UCSD-AML1 (cell line): ENCODE measurements at regions not wholly inside any gene's neighbourhood (a gene's known extent, or its start where the extent isn't known, plus 50 kb on each side); places are given as distances from the start of the nearest gene placed in this dataset.
"Not testable (repeated sequence)": the region's sequence is repeated elsewhere in the genome, so short reads cannot be mapped to it uniquely, and the experiment has no call there.

ENCODE experiments used
- DNase-seq: peaks from one replicate; lab custom pipeline; 2025; ENCODE audit not compliant: unreplicated experiment; lab: John Stamatoyannopoulos, UW

DNA sequence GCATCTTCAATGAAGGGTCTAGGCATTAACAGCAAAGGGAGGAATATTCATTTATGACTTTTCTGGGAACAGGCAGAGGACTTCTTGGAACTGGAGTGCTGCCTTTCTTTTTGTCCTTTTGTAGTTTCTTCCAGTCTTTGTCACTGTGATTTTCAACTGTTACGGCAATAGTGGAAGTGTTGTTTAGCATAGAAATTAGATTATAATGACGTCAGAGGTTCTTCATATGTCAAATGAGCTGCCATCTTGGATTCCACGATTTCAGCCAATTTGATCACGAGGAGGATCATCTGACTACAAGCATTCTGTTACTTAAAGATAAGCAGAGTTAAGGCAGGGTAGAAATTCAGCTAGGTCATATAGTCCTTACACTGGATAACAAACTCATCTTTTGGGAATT is 239.0 kb downstream of the NEBL start:
- no peak for DNase-seq

DNA sequence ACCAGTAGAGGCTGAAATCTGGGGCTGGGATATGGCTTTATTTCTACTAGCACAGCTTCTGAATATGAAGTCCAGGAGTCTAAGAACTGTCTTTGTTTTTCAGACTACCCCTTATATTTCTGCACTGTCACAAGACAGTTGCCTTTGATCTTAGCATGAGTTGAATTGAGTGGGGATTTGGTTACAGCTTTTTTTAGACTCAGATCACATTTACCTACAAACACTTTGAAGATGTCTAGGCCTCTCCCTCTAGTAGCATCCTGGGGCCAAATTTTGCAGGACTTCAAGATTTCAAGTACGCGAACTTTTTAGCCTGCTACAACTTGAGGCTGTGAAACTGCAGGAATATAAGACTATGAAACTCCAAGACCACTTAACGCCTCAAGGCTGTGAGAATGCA is 240.2 kb downstream of the NEBL start:
- DNase-seq, result no peak

DNA sequence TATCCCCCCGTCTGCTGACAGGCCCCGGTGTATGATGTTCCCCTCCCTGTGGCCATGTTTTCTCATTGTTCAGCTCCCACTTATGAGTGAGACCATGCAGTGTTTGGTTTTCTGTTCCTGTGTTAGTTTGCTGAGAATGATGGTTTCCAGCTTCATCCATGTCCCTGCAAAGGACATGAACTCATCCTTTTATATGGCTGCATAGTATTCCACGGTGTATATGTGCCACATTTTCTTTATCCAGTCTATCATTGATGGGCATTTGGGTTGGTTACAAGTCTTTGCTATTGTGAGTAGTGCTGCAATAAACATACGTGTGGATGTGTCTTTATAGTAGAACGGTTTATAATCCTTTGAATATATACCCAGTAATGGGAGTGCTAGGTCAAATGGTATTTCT is 244.7 kb downstream of the NEBL start:
- DNase-seq, result not testable (repeated sequence)

DNA sequence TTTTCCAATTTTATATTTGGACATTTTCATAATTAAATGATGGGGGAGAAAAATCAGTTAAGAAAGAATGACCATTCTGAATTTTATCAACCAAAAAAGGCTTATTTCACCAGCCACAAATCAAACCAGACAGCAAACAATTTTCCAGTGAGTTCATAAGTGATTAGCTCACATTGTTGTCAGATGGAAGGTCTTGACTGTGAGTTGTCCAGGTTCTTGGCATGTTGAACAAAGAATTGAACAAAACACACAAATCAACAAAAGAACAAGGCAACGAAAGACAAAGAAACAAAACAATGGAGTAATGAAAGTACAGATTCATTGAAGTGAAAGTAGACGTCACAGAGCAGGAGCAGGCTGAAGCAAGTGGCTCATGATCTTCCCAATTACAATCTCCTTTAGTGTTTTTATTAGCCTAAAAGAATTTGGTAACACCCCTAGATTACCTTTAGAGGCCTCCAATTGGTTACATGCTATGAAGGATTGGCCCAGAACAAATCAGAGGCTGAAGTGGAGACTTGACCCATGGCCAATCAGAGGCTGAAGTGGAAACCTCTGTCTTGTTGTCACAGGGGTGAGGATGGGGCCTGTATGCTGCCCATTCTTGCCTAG is 248.7 kb downstream of the NEBL start:
- no peak for DNase-seq

DNA sequence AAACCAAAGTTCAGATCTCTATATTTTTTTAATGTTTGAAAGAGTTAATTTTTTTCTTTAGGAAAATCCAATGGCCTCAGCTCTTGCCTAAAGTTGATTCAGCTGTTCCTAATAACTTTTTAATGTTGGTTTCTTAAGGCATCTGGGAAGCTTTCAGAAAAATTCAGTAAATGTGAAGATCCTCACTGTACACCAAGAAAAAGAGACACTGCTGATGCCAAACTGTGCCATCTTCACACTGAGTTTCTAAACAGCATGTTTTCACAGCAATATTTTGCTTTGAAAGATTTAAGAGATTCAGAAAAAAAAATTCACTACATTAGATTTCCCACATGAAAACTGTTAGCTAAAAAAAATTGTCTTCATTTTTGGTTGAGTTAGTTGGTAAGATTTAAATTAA is 249.4 kb downstream of the NEBL start:
- no peak for DNase-seq

DNA sequence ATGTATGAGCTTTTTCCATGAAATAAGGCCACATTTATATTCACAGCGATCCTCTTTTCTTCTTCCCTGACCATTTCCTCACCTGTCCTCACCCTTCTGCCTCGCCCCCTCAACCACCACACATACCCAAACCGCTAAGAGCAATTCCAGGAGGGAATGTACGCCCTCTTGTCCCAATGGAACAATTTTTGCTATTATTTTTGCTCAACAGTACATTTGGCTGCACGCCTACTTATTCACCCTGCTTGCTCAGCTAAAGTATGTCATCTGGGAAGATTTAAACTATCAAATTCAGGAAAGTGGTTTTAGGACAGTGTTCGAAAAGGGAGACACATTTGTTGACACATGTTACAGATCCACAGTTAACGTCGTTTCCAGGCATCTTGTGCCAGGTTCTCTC is 252.7 kb downstream of the NEBL start:
- DNase-seq, result no peak

DNA sequence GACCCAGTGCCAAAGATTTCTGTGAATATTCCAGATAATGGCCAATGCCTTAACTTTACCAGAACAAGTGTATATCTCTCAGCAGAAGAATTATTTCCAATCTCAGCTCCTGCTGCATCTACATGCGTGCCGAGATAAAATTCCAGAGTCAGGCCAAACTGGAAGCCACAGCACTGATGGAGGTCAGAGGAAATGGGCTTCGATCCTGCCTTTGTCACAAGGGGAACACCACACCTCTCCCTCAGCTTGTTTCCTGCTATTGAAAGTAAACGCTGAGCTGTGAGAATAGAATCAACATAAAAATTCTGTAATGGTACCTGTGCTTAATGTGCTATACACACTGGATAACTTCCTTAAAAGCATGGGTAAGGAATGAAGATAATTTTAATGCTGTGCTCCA is 255.5 kb downstream of the NEBL start:
- DNase-seq, result no peak

DNA sequence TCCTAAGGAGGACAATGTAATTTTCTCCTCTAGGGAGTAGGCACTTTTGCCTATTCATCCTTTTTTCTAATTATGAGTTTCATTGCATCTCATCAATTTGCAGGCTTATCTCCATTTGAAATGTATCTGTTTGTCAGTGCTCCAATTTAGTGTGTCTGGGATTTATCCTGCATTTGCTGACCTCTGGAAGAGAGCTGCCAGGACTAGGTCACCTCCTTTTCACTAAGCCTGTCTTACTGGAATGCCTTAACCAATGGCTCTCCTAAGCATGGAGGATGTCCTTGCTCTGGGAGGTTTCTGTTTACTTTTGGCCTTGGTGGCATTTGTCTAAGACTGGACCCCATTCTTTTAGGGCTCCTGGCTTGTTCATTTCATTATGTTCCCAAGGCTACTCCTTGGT is 261.5 kb downstream of the NEBL start:
- no peak for DNase-seq

DNA sequence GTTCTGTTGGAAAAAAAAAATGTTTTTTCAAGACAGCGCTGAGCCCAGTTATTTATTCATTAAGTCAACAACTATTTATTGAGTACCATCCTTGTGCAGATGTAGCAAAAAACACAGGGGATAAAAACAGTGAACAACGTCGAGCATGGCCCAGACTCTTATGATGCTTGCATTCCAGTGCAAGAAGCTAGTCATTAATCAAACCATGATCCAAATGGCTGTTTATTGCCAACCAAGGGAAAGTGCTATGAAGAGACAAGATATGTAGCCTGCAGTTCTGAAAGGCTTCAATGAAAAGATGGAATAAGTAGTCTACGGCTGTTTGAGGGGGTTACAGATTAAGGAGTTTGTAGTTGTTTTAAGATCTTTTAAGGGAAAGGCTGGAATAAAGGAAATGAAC is 262.3 kb downstream of the NEBL start:
- no peak for DNase-seq

DNA sequence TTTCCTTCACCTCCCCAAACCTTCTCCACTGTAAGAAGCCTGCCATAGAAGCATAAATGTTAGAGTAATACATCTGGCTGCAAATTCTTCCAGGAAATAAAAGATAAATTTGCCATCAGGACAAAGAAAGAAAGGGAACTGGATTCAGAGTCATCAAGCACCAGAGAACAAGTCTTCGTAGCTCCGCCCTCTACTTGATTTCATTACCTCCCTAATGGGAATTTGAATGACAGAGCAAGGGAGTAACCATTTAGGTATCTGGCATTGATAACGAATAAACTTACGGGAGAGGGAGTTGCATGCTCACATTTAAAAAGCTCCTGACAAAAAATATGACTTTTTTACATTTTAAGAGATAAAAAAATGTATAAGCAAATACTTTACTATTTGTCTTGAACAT is 263.4 kb downstream of the NEBL start:
- DNase-seq, result no peak

DNA sequence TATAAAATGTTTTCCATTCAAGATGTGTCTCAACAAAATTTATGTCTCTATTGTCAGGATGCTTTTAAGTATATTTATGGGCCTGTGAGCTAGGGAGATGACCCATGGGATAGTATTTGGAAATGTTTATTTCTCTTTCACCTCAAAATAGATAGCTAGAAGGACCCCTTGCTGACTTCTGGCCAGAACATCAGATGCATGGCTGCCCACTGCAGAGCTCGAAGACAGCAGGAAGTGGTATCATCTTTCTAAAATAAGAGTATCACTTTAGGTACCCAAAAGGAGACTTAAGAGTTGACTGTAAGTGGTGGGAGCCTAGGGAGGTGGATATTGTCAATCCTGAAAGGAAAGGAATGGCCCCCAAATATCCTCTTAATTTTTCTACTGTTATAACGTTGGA is 264.4 kb downstream of the NEBL start:
- no peak for DNase-seq

DNA sequence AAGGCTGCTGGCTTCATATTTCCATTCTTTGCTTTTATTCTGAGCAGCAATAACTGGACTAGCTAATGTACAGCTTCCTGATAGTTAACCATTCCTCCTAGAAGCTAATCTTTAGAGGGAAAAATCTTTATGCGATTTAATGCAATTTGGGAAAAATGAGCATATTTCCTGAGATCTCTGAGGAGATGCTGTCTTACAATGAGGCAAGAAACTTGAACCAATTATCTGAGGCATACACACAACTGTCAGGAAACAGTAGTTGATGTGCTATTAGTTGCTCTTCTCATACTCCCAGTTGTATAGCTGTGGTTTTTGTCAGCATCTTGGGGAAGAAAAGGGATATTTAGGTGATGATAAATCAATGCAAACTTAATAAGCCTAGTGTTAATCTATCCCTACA is 265.9 kb downstream of the NEBL start:
- DNase-seq, result no peak

DNA sequence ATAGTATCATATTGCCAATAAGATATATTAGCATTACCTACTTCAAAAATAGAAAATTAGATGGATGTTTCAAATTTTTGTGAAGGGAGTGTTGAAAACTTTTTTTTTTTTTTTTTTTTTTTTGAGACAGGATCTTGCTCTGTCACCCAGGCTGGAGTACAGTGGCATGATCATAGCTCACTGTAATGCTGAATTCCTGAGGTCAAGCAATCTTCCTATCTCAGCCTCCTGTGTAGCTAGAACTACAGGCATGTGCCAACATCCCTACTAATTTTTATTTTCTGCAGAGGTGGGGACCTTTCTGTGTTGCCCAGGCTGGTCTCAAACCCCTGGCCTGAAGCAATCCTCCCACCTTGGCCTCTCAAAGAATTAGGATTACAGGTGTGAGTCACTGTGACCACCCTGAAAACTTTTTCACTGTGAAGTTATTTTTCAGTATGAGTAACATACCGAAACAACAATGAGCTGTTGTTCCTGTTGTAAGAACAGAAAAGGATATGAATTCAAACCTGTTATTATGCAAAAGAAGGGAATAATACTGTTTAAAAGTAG is 266.9 kb downstream of the NEBL start:
- DNase-seq, result no peak

DNA sequence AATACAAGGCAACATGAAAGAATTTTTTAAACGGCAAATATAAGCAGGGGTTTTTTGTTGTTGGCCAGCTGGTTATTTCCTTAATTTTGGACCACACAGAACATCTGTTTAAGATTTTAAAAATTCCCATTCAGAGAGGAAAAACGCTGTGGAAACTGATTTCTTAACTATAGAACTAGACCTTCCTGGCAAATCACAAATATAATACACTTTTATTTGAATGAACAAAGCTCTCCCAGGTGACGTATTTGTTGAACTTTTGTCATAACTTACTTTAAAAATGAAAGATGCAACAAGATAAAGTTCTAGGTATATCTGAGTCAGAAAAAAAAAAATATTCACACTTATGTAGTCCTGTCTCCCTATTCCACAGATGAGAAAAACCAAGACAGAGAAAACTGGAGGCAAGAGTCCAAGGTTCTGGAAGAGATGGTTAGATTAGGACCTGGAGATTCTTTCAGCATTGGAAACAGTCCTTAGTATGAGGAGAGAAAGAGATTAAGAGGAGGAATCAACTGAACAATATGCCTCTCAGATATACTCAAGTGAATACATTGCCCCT is 269.1 kb downstream of the NEBL start:
- DNase-seq, result no peak

DNA sequence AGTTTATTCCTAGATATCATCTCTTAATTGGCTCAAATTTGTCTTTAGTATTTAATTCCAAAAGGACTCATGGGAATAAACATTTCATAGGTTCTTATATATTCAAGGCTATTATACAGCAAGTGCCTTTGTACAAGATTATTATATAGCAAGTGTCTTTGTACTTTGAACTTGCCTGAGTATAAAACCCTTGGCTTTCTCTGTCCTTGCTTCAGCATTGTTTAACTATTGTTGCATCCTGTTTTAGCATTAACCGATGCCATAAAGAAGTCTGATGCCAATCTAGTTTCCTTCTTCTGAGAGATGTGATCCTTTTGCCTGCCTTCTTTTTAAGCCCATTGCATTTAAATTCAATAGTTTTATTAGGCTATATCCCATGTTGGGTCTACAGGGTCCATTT is 270.0 kb downstream of the NEBL start:
- no peak for DNase-seq

DNA sequence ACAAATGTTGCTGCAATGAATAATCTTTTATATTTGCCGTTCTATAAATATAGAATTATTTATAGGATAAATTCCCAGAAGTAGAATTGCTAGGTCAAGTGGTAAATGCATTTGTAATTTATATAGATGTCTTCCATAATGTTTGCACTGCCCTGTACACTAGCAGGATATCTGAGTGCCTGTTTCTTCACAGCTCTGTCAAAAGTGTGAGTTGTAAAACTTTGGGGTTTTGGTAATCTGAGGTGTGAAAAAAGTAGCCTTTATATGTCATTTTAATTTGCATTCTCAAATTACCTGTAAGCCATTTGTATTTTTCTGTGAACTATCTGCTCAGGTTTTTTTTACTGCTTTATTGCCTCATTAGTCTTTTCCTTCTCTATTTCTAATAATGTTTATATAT is 271.2 kb downstream of the NEBL start:
- DNase-seq, result no peak

DNA sequence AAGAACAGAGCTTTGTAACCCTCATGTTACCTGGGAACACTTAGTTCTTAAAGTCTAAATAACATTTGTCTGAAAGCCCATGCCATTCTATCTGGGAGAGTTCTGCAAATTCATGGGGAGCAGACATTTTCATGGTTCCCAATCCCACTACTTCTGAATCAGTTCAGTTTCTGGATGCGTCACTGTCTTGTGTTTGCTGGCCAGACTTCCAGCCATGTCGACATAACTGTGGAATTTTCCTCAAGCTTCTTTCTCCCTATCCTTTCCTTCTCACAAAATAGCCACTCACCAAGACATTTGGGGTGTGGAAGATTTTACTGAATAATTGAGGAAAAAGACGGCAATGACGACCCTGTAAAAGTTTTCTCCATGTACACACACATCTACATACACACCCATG is 272.5 kb downstream of the NEBL start:
- no peak for DNase-seq

DNA sequence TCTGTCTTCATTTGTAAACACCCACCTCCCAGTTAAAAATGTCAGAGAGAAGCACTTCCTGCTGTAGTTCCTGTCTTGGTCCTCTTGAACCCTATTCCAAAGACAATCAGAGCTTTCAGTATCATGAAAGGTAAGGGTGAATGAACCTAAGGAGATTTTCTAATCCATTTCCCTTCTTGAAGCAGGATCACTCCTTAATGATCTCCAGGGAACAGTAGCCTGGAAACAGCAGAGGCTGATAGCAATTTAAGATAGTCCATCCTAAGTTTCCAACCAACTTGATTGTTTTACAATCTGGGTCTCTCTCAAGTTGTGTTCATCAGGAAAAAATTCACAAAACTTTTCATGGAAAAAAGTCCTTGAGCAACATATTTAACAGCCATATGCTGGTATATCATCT is 273.6 kb downstream of the NEBL start:
- DNase-seq, result no peak

DNA sequence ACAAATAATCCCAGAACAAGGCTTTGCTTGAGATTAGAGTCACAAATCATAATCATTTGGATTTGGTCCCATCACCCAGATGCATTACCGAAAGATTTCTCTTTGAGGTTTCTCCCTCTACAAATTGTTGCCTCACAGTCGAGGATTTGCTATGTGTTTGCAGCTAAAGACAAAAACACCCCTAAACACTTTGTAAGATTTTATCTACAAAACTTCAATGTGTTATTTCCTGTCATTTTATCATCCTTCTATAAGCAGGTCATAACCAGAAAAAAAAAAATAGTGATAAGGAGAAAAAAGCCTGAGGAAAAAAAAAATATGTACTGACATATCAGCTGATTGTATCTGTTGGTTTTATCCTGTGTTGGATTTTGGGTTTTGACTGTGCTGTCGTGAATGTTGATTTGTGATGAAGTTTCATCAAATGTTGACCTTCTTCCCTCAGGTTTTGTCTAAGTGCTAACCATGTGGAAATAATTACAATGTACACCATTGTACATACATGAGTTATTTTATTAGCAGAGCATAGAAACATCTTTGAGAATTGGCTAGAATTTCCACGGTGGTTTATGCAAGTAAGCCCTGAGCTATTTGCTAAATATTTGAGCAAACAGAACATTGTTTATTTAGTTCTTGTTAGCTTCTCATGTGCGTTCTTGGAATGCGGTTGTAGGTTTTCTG is 274.4 kb downstream of the NEBL start:
- no peak for DNase-seq

DNA sequence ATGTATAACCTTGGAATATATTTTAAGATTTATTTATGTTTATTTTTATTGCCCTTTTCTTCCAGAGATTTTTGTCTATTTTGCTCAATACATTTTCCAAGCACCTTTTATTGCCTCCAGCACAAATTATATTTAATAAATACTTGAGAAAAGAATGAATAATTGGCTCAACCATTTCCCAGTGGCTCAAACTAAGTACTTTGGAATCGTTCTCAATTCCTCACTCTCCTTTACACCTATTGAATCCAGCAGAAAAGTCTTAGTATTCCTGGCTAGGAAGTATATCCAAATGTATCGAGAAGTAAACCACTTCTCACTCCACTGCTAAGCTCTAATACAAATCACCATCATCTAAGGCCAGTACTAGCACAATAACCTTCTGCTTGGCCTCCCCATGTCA is 276.1 kb downstream of the NEBL start:
- DNase-seq, result no peak

DNA sequence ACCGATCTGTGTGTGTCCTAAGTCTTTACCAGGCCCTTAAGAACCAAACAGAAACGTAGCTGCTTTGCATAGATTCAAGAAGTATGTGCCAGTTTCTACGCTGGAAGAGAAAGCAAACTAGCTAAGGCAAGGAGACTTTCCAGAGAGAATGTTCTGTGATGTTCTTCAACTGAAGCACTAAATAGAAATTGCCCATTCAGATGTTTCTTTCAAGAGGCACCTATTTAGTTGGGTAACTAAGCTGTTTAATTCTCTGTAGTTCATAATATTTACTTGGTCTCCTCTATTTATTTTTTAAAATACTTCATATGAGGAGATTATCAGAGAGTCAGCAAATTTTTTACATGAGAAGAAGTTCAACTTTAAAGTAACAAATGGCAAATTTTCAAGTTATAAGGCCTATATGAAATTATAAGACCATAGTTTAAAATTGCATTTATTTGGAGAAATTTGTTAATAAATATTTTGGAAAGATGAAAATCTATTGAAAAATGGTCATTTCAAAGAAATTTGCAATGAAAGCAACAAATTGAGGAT is 279.0 kb downstream of the NEBL start:
- no peak for DNase-seq
